GM23338 (cell line): ENCODE measurements at regions not wholly inside any gene's neighbourhood (a gene's known extent, or its start where the extent isn't known, plus 50 kb on each side); places are given as distances from the start of the nearest gene placed in this dataset.

Experiments used
- CTCF ChIP-seq, 2 experiments: fragments of 200-600 bp in 1 of 2; sonication (generic) in 1 of 2; conservative IDR thresholded peaks; 2 replicates each; pipeline versions ENCODE4 v1.5.1 to v1.6.1; 2016 to 2017; ENCODE audit warnings: antibody characterized with exemption in 2 of 2, low read depth in 2 of 2, mild to moderate bottlenecking in 2 of 2, moderate library complexity in 1 of 2
- EZH2 ChIP-seq: fragments of 200-600 bp; sonication (generic); IDR thresholded peaks from one replicate; pipeline ENCODE4 v1.8.0; 2017; ENCODE audit warnings: antibody characterized with exemption, mild to moderate bottlenecking, low read depth; ENCODE audit not compliant: unreplicated experiment
- POLR2AphosphoS5 ChIP-seq: IDR thresholded peaks from 2 replicates; pipeline ENCODE4 v1.6.1; 2016; ENCODE audit warnings: antibody characterized with exemption, low read depth
- REST ChIP-seq: IDR thresholded peaks from one replicate; pipeline ENCODE4 v1.6.1; 2018; ENCODE audit warnings: antibody characterized with exemption; ENCODE audit not compliant: unreplicated experiment

- TF ChIP-seq EZH2 (no peak), CTCF (conservative IDR thresholded peaks at IDR 0.05; ENCODE audit: low read depth in 2 of 2) (no peak), POLR2AphosphoS5 (no peak), REST (no peak)
These were observed 552.6 kb upstream of the GJE1 start for GRCh38 chr6:141580131-141580530.
